ENCODE measurements at regions not wholly inside any gene's neighbourhood (a gene's known extent, or its start where the extent isn't known, plus 50 kb on each side); places are given as distances from the start of the nearest gene placed in this dataset.

GRCh38 chr22:47676685-47677084 is 914.2 kb downstream of the TBC1D22A start:
- TF ChIP-seq CTCF (IDR thresholded peaks at IDR 0.05 in 8 of 11, conservative IDR thresholded peaks at IDR 0.05 in 3 of 11) (no peak), POLR2A (IDR thresholded peaks at IDR 0.05) (no peak), POLR2AphosphoS5 (IDR thresholded peaks at IDR 0.05) (no peak)

All from spleen (tissue), 7 donors.